ENCODE measurements at regions not wholly inside any gene's neighbourhood (a gene's known extent, or its start where the extent isn't known, plus 50 kb on each side); places are given as distances from the start of the nearest gene placed in this dataset.

DNA sequence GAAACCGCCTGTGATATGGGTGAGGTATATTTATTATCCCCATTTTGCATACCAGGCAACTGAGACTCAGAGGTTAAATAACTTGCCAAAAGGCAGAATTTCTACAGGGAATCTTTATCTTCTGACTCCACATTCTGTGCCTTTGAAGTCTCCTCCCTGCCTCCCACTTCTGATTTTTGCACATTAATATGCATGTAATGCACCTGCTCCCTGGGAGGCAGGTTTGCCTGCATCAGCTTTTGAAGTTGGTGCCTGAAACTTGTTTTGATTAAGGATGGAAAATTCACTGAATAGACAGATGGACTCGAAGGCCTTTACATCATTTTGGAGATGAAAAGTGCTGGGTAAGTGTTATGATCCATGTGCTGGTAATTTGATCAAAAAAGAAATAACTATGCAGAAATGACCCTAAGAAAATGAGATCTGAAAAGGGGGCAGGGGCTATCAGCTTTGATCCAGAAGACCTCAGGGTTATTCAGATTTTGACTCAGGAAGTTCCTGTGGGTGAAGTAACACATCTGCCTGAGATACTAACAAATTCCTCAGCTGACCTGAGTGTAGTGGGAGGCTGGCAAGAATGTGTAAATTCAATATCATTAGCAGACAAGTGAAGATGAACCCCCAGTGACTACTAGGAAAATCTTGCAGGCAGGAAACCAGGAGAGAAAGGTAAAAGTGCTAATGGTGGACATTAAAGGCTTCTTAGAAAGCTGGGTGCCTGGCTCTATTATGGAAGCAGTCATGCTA lies 167.5 kb upstream of the BOD1L1 start:
- Mint-ChIP-seq H3K36me3 (ENCODE audit: low read depth) (no peaks in the 10 kb centered on the region), H3K27me3 (ENCODE audit: insufficient read depth) (no peaks in the 10 kb centered on the region), H3K9me3 (peaks cover 23% of the 10 kb centered on the region), H3K4me1 (peaks cover 5% of the 10 kb centered on the region), H3K27ac (no peak overlapping the region), H3K4me3 (no peak overlapping the region)
- no peak overlapping the region for H3K4me3 ChIP-seq (ENCODE audit: low read length)
- H3K36me3 ChIP-seq (ENCODE audit: control insufficient read depth, insufficient read depth, low read length): no peaks in the 10 kb centered on the region
- H3K4me1 ChIP-seq (ENCODE audit: control insufficient read depth, insufficient read depth, low read length): no peaks in the 10 kb centered on the region
- 71 to 91% methylated on average over 1 of the region's 2 CpGs for WGBS, 2 experiments (ENCODE audit: insufficient coverage in 1 of 2, insufficient read length in 1 of 2)
- TF ChIP-seq, protein P1, sequence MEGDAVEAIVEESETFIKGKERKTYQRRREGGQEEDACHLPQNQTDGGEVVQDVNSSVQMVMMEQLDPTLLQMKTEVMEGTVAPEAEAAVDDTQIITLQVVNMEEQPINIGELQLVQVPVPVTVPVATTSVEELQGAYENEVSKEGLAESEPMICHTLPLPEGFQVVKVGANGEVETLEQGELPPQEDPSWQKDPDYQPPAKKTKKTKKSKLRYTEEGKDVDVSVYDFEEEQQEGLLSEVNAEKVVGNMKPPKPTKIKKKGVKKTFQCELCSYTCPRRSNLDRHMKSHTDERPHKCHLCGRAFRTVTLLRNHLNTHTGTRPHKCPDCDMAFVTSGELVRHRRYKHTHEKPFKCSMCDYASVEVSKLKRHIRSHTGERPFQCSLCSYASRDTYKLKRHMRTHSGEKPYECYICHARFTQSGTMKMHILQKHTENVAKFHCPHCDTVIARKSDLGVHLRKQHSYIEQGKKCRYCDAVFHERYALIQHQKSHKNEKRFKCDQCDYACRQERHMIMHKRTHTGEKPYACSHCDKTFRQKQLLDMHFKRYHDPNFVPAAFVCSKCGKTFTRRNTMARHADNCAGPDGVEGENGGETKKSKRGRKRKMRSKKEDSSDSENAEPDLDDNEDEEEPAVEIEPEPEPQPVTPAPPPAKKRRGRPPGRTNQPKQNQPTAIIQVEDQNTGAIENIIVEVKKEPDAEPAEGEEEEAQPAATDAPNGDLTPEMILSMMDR (conservative IDR thresholded peaks at IDR 0.05): no peak
- H3K9ac ChIP-seq (ENCODE audit: extremely low read depth, low read length, poor library complexity, severe bottlenecking): no peak overlapping the region
- peaks cover 4% of the 10 kb centered on the region for H3K9me3 ChIP-seq (ENCODE audit: control insufficient read depth, low read length)
- no peaks in the 10 kb centered on the region for H3K27me3 ChIP-seq (ENCODE audit: control insufficient read depth, insufficient read depth, low read length, poor library complexity, severe bottlenecking)
- no peak overlapping the region for H3K27ac ChIP-seq (ENCODE audit: low read depth, low read length)
- DNase-seq: no peak

GRCh38 chr4:13797061-13797460 lies 169.5 kb upstream of the BOD1L1 start:
- WGBS, 2 experiments (ENCODE audit: insufficient coverage in 1 of 2, insufficient read length in 1 of 2): 92 to 100% methylated on average over 1 to 7 of the region's 7 CpGs

GRCh38 chr4:13815231-13815630 lies 187.7 kb upstream of the BOD1L1 start:
- TF ChIP-seq, protein P1 (conservative IDR thresholded peaks at IDR 0.05): no peak
- no peak overlapping the region for H3K4me3 ChIP-seq (ENCODE audit: low read length)
- no peak overlapping the region for H3K4me3 Mint-ChIP-seq
- no peaks in the 10 kb centered on the region for H3K27me3 Mint-ChIP-seq (ENCODE audit: insufficient read depth)
- no peak overlapping the region for H3K9ac ChIP-seq (ENCODE audit: extremely low read depth, low read length, poor library complexity, severe bottlenecking)
- no peaks in the 10 kb centered on the region for H3K9me3 Mint-ChIP-seq
- H3K27ac Mint-ChIP-seq: no peak overlapping the region
- no peak overlapping the region for H3K27ac ChIP-seq (ENCODE audit: low read depth, low read length)
- H3K36me3 Mint-ChIP-seq (ENCODE audit: low read depth): no peaks in the 10 kb centered on the region
- H3K9me3 ChIP-seq (ENCODE audit: control insufficient read depth, low read length): no peaks in the 10 kb centered on the region
- H3K4me1 ChIP-seq (ENCODE audit: control insufficient read depth, insufficient read depth, low read length): no peaks in the 10 kb centered on the region
- WGBS, 2 experiments (ENCODE audit: insufficient coverage in 1 of 2, insufficient read length in 1 of 2): 99% methylated on average over 3 of the region's 3 CpGs; no CpG with 5 or more reads in 1 of the 2 experiments
- no peaks in the 10 kb centered on the region for H3K36me3 ChIP-seq (ENCODE audit: control insufficient read depth, insufficient read depth, low read length)
- DNase-seq: no peak
- H3K27me3 ChIP-seq (ENCODE audit: control insufficient read depth, insufficient read depth, low read length, poor library complexity, severe bottlenecking): no peaks in the 10 kb centered on the region
- no peaks in the 10 kb centered on the region for H3K4me1 Mint-ChIP-seq

More at GRCh38 chr4:13797061-13797460, 169.5 kb upstream of the BOD1L1 start:
- TF ChIP-seq, protein P1 (conservative IDR thresholded peaks at IDR 0.05): no peak
- Mint-ChIP-seq H3K4me3 (no peak overlapping the region), H3K27ac (no peak overlapping the region), H3K4me1 (peaks cover 5% of the 10 kb centered on the region), H3K9me3 (peaks cover 23% of the 10 kb centered on the region), H3K27me3 (ENCODE audit: insufficient read depth) (no peaks in the 10 kb centered on the region), H3K36me3 (ENCODE audit: low read depth) (no peaks in the 10 kb centered on the region)
- no peak overlapping the region for H3K9ac ChIP-seq (ENCODE audit: extremely low read depth, low read length, poor library complexity, severe bottlenecking)
- DNase-seq: no peak
- H3K9me3 ChIP-seq (ENCODE audit: control insufficient read depth, low read length): peaks cover 4% of the 10 kb centered on the region
- H3K4me3 ChIP-seq (ENCODE audit: low read length): no peak overlapping the region
- H3K27me3 ChIP-seq (ENCODE audit: control insufficient read depth, insufficient read depth, low read length, poor library complexity, severe bottlenecking): no peaks in the 10 kb centered on the region
- H3K36me3 ChIP-seq (ENCODE audit: control insufficient read depth, insufficient read depth, low read length): no peaks in the 10 kb centered on the region
- H3K4me1 ChIP-seq (ENCODE audit: control insufficient read depth, insufficient read depth, low read length): no peaks in the 10 kb centered on the region
- H3K27ac ChIP-seq (ENCODE audit: low read depth, low read length): no peak overlapping the region
